ENCODE measurements at regions not wholly inside any gene's neighbourhood (a gene's known extent, or its start where the extent isn't known, plus 50 kb on each side); places are given as distances from the start of the nearest gene placed in this dataset.

GRCh38 chr12:4025181-4026019, 152.2 kb upstream of the PARP11 start (continued):
- 0 out of 2 replicates have a peak, but pooled peaks have one; percentile 17 for TF ChIP-seq KDM2A (CRISPR knock-in tag; IDR thresholded peaks at IDR 0.05; ENCODE audit: borderline replicate concordance, low read depth)
- TF ChIP-seq EEA1 (CRISPR knock-in tag; IDR thresholded peaks at IDR 0.05; ENCODE audit: borderline replicate concordance) = no peak
- TF ChIP-seq ZBTB20 (CRISPR knock-in tag; IDR thresholded peaks at IDR 0.05; ENCODE audit: borderline replicate concordance, low read depth) = no peak
- 0 out of 2 replicates have a peak, but pooled peaks have one; percentile 63 for TF ChIP-seq ZNF816 (CRISPR knock-in tag; IDR thresholded peaks at IDR 0.05; ENCODE audit: borderline replicate concordance)
- TF ChIP-seq REXO4 (CRISPR knock-in tag; IDR thresholded peaks at IDR 0.05; ENCODE audit: borderline replicate concordance) = no peak
- 0 out of 2 replicates have a peak, but pooled peaks have one; percentile 43 for TF ChIP-seq SAFB2 (CRISPR knock-in tag; IDR thresholded peaks at IDR 0.05; ENCODE audit: borderline replicate concordance, low read depth)
- no peak for TF ChIP-seq NCOA5 (CRISPR knock-in tag; IDR thresholded peaks at IDR 0.05)
- TF ChIP-seq ZNF33A (CRISPR knock-in tag; IDR thresholded peaks at IDR 0.05; ENCODE audit: borderline replicate concordance) = no peak
- no peak for TF ChIP-seq KDM3A (CRISPR knock-in tag; IDR thresholded peaks at IDR 0.05; ENCODE audit: low read depth)
- no peak for TF ChIP-seq ZNF749 (CRISPR knock-in tag; IDR thresholded peaks at IDR 0.05; ENCODE audit: borderline replicate concordance)
- TF ChIP-seq AKAP8 (CRISPR knock-in tag; IDR thresholded peaks at IDR 0.05) = no peak
- no peak for TF ChIP-seq ZKSCAN1 (IDR thresholded peaks at IDR 0.05; ENCODE audit: low read length)
- TF ChIP-seq ZBTB4 (CRISPR knock-in tag; IDR thresholded peaks at IDR 0.05; ENCODE audit: borderline replicate concordance) = peak; percentile 94; the same call in 1 of the 2 replicates
- no peak for TF ChIP-seq ZNF362 (CRISPR knock-in tag; IDR thresholded peaks at IDR 0.05; ENCODE audit: borderline replicate concordance)
- peak; percentile 54; the same call in 1 of the 2 replicates for TF ChIP-seq TARDBP (CRISPR knock-in tag; IDR thresholded peaks at IDR 0.05)
- peak; percentile 63; the same call in 1 of the 2 replicates for TF ChIP-seq ZNF263 (CRISPR knock-in tag; IDR thresholded peaks at IDR 0.05)
- TF ChIP-seq ZFP37 (CRISPR knock-in tag; IDR thresholded peaks at IDR 0.05; ENCODE audit: borderline replicate concordance) = no peak
- no peak for TF ChIP-seq SMAD1 (CRISPR knock-in tag; IDR thresholded peaks at IDR 0.05; ENCODE audit: borderline replicate concordance, low read depth)
- no peak for TF ChIP-seq MAF1 (CRISPR knock-in tag; IDR thresholded peaks at IDR 0.05; ENCODE audit: borderline replicate concordance)
- no peak for TF ChIP-seq SIX4 (CRISPR knock-in tag; IDR thresholded peaks at IDR 0.05)
- no peak for TF ChIP-seq ZNF367 (CRISPR knock-in tag; IDR thresholded peaks at IDR 0.05; ENCODE audit: borderline replicate concordance)
- TF ChIP-seq FOXP1 (IDR thresholded peaks at IDR 0.05) = no peak
- no peak for TF ChIP-seq FOXP1 (CRISPR knock-in tag; IDR thresholded peaks at IDR 0.05)
- no peak for TF ChIP-seq SRY (CRISPR knock-in tag; IDR thresholded peaks at IDR 0.05)
- no peak for TF ChIP-seq FOXK1 (CRISPR knock-in tag; IDR thresholded peaks at IDR 0.05; ENCODE audit: borderline replicate concordance, low read depth)
- no peak for TF ChIP-seq ZBTB3 (CRISPR knock-in tag; IDR thresholded peaks at IDR 0.05; ENCODE audit: borderline replicate concordance, low read depth)
- TF ChIP-seq ZSCAN29 (CRISPR knock-in tag; conservative IDR thresholded peaks at IDR 0.05) = no peak
- no peak for TF ChIP-seq PHB2 (IDR thresholded peaks at IDR 0.05; ENCODE audit: partially characterized antibody)
